Body of pancreas (tissue), 4 donors: ENCODE measurements at regions not wholly inside any gene's neighbourhood (a gene's known extent, or its start where the extent isn't known, plus 50 kb on each side); places are given as distances from the start of the nearest gene placed in this dataset.

Experiments
- ATAC-seq: fragments of 150-250 bp; one replicate; pipeline ENCODE4 v1.9.1; 2016
- DNase-seq, 4 donors: peaks; one replicate each; pipeline ENCODE4 v3.0.0-alpha.2; 2019
- H3K27ac ChIP-seq, 4 donors: fragments of 200-600 bp; sonication (generic); 1 replicate in 3 of 4; 2 replicates in 1 of 4; pipeline versions ENCODE4 v1.5.1 to v1.6.1; 2016 to 2019; ENCODE audit warnings: mild to moderate bottlenecking in 1 of 4, mixed read lengths in 1 of 4, moderate library complexity in 1 of 4
- H3K27me3 ChIP-seq, 2 donors: fragments of 200-600 bp; sonication (generic); one replicate each; pipeline ENCODE4 v1.6.0; 2016; ENCODE audit warnings: mild to moderate bottlenecking in 1 of 2
- H3K36me3 ChIP-seq, 2 donors: fragments of 200-600 bp; sonication (generic); replicated peaks in 1 of 2; 2 replicates each; pipeline ENCODE4 v1.5.1; 2016; ENCODE audit warnings: low read depth in 2 of 2; ENCODE audit not compliant: insufficient read depth in 1 of 2
- H3K4me1 ChIP-seq: fragments of 200-600 bp; sonication (generic); one replicate; pipeline ENCODE4 v1.6.0; 2016
- H3K4me3 ChIP-seq, 2 donors: fragments of 200-600 bp; sonication (generic); 1 replicate in 1 of 2; 2 replicates in 1 of 2; pipeline ENCODE4 v1.5.1; 2016 to 2019
- H3K9me3 ChIP-seq, 3 donors: fragments of 200-600 bp; sonication (generic); 1 replicate in 2 of 3; 2 replicates in 1 of 3; pipeline ENCODE4 v1.5.1; 2016
- POLR2A ChIP-seq, 3 donors: fragments of 450-650 bp; IDR thresholded peaks; one replicate each; pipeline ENCODE4 v1.6.1; 2016; ENCODE audit warnings: antibody characterized with exemption in 3 of 3, mild to moderate bottlenecking in 2 of 3
- whole genome bisulfite sequencing, 2 donors: methylation state at CpG; one replicate each; pipeline ENCODE4 v1.1.5; 2017; 5-methylcytosine and 5-hydroxymethylcytosine counted together
- intact Hi-C: fragments of 100-400 bp; cut with DNase I; formaldehyde crosslinking; loops from one replicate; pipeline ENCODE4 v1.15.1; 2023
- TF ChIP-seq, protein P1 (sequence below), 7 experiments: fragments of 450-650 bp in 4 of 7; fragments of 200-600 bp in 3 of 7; sonication (generic) in 3 of 7; IDR thresholded peaks; one replicate each; pipeline ENCODE4 v1.5.1; 2016 to 2019; ENCODE audit warnings: antibody characterized with exemption in 7 of 7

DNA sequence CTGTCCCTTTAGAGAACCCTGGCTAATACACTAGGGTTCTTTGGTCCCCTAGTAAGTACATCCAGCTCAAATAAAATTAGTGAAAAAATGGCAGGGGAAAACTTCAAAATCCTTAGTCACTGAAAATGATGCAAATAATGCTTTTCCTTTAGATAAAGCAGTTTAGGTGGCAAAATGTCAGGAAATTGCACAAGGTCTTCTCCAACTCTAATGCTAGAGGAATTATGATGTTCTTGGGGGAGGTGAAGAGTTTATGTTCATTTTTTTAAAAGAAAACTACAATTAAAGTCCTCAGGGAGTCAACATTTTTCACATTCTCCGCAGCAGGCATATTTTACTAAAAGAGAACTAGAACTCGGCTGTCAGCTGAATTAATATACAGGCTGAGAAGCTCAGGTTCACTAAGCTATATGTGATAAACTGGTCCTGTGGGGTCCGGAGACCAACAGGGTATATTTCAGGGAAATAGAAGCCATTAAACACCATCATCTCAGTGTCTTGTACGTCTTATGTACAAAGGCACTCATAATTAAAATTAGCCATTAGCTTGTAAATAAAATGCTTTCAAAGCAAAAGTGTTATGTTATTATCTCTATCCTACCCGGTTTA lies 1164.7 kb upstream of the AUTS2 start:
- 66% methylated on average over 5 of the region's 5 CpGs for whole genome bisulfite sequencing, 2 donors
- no peaks in the 10 kb centered on the region for H3K9me3 ChIP-seq
- H3K4me1 ChIP-seq: no peaks in the 10 kb centered on the region
- H3K27ac ChIP-seq: no peak overlapping the region
- no peaks in the 10 kb centered on the region for H3K36me3 ChIP-seq
- DNase-seq (no peak), ATAC-seq (no peak)
- intact Hi-C loops: no loop called here
- no peak overlapping the region for H3K4me3 ChIP-seq
- H3K27me3 ChIP-seq: no peaks in the 10 kb centered on the region
- TF ChIP-seq POLR2A (IDR thresholded peaks at IDR 0.05): no peak
- TF ChIP-seq, protein P1, sequence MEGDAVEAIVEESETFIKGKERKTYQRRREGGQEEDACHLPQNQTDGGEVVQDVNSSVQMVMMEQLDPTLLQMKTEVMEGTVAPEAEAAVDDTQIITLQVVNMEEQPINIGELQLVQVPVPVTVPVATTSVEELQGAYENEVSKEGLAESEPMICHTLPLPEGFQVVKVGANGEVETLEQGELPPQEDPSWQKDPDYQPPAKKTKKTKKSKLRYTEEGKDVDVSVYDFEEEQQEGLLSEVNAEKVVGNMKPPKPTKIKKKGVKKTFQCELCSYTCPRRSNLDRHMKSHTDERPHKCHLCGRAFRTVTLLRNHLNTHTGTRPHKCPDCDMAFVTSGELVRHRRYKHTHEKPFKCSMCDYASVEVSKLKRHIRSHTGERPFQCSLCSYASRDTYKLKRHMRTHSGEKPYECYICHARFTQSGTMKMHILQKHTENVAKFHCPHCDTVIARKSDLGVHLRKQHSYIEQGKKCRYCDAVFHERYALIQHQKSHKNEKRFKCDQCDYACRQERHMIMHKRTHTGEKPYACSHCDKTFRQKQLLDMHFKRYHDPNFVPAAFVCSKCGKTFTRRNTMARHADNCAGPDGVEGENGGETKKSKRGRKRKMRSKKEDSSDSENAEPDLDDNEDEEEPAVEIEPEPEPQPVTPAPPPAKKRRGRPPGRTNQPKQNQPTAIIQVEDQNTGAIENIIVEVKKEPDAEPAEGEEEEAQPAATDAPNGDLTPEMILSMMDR (IDR thresholded peaks at IDR 0.05): no peak

DNA sequence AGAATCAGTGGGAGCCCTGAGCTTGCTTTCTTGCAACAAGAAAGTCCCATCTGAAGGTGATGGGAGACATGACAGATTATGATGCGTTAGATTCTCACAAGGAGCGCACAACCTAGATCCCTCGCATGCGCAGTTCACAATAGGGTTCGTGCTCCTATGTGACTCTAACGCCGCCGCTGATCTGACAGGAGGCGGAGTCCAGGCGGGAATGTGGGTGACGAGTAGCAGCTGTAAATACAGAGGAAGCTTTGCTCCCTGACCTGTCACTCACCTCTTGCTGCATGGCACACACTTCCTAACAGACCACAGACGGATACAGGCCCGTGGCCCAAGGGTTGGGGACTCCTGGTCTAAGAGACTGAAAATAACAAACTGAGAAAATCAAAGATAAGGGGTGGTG lies 1163.4 kb upstream of the AUTS2 start:
- TF ChIP-seq POLR2A (IDR thresholded peaks at IDR 0.05): no peak
- TF ChIP-seq, protein P1 (IDR thresholded peaks at IDR 0.05): no peak
- no peak overlapping the region for H3K27ac ChIP-seq
- no peaks in the 10 kb centered on the region for H3K36me3 ChIP-seq
- DNase-seq (no peak), ATAC-seq (no peak)
- no peaks in the 10 kb centered on the region for H3K27me3 ChIP-seq
- H3K4me1 ChIP-seq: no peaks in the 10 kb centered on the region
- 42 to 60% methylated on average over 8 to 13 of the region's 13 CpGs for WGBS, 2 donors
- H3K9me3 ChIP-seq: no peaks in the 10 kb centered on the region
- no peak overlapping the region for H3K4me3 ChIP-seq
- intact Hi-C loops: no loop called here

DNA sequence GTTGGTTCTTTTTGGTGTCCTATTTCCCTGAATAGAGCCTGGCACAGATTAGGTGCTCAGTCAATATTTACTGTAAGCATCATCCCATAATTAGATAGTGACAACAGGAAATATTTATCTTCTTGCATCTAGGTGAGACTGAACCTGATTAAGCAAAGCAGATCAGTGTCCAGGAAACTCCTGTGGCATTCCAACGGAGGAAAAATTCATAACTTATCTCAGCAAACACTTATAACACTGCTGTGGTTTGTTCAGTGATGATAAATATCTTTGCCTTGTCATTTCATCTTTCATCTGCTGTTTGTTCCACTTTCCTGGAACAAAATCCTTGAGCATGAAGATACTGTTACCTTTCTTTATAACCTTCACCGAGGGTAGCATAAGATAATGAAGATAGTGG lies 1160.3 kb upstream of the AUTS2 start:
- no peak for ATAC-seq
- Histone ChIP-seq H3K9me3 (no peaks in the 10 kb centered on the region), H3K4me3 (no peak overlapping the region), H3K27ac (no peak overlapping the region), H3K36me3 (no peaks in the 10 kb centered on the region), H3K27me3 (no peaks in the 10 kb centered on the region), H3K4me1 (no peaks in the 10 kb centered on the region)
- DNase-seq: no peak
- WGBS, 2 donors: 3 to 7% methylated on average over 2 of the region's 2 CpGs
- intact Hi-C loops: no loop called here
- no peak for TF ChIP-seq POLR2A (IDR thresholded peaks at IDR 0.05)
- TF ChIP-seq, protein P1 (IDR thresholded peaks at IDR 0.05): no peak

DNA sequence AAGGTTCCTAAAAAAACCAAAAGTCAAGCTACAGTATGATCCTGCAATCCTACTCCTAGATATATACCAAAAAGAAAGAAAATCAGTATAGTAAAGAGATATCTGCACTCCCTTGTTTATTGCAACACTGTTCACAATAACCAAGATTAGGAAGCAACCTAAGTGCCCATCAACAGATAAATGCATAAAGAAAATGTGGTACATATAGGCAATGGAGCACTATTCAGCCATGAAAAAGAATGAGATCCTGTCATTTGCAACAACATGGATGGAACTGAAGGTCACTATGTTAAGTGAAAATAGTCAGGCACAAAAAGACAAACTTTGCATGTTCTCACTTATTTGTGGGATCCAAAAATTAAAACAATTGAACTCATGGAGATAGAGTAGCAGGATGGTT lies 1159.5 kb upstream of the AUTS2 start:
- Histone ChIP-seq H3K27ac (no peak overlapping the region), H3K36me3 (no peaks in the 10 kb centered on the region), H3K9me3 (no peaks in the 10 kb centered on the region), H3K4me1 (no peaks in the 10 kb centered on the region), H3K27me3 (no peaks in the 10 kb centered on the region), H3K4me3 (no peak overlapping the region)
- TF ChIP-seq, protein P1 (IDR thresholded peaks at IDR 0.05): no peak
- no peak for TF ChIP-seq POLR2A (IDR thresholded peaks at IDR 0.05)
- ATAC-seq: no peak
- intact Hi-C loops: no loop called here
- DNase-seq: no peak

DNA sequence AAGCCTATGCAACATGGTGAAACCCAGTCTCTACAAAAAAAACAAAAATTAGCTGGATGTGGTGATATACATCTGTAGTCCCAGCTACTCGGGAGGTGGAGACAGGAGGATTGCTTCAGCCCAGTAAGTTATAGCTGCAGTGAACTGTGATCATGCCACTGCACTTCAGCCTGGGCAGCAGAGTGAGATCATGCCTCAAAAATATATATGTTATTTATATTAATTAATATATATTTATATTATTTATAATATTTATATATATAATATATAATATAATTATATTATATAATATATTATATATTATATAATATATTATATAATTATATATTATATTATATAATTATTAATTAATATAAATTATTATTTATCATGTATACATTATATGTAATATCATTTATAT lies 1158.4 kb upstream of the AUTS2 start:
- TF ChIP-seq, protein P1 (IDR thresholded peaks at IDR 0.05): no peak
- no peak for TF ChIP-seq POLR2A (IDR thresholded peaks at IDR 0.05)
- intact Hi-C loops: no loop called here
- ATAC-seq (no peak), DNase-seq (no peak)
- H3K27ac ChIP-seq: no peak overlapping the region
- H3K27me3 ChIP-seq: no peaks in the 10 kb centered on the region
- WGBS, 2 donors: 47 to 71% methylated on average over 1 of the region's 1 CpG
- no peaks in the 10 kb centered on the region for H3K9me3 ChIP-seq
- no peak overlapping the region for H3K4me3 ChIP-seq
- no peaks in the 10 kb centered on the region for H3K4me1 ChIP-seq
- H3K36me3 ChIP-seq: no peaks in the 10 kb centered on the region
